AG04449 (cell line): ENCODE measurements at regions not wholly inside any gene's neighbourhood (a gene's known extent, or its start where the extent isn't known, plus 50 kb on each side); places are given as distances from the start of the nearest gene placed in this dataset.

Experiments used
- CTCF ChIA-PET: fragments of 350-600 bp; formaldehyde crosslinking; extraction: SDS; loops from one replicate; lab custom pipeline; 2021; ENCODE audit warnings: antibody characterized with exemption; lab: Yijun Ruan, JAX
- POLR2A ChIA-PET: fragments of 400-600, 350-600 bp; formaldehyde crosslinking; extraction: SDS; loops from one replicate; lab custom pipeline; 2020; ENCODE audit warnings: antibody characterized with exemption, inconsistent platforms; lab: Yijun Ruan, JAX
- DNase-seq: peaks from one replicate; pipeline ENCODE4 v3.0.0-alpha.2; 2010; ENCODE audit warnings: low read depth, low spot score
- H3K4me3 ChIP-seq: 2 replicates; pipeline ENCODE4 v1.5.1; 2011; ENCODE audit warnings: low read depth, mild to moderate bottlenecking, control low read depth, low read length
- CTCF ChIP-seq: IDR thresholded peaks from one replicate; pipeline ENCODE4 v1.5.1; 2011; ENCODE audit warnings: mild to moderate bottlenecking, moderate library complexity, low read length, control low read depth, inconsistent platforms; ENCODE audit not compliant: insufficient read depth; ENCODE audit errors: missing control alignments

- TF ChIP-seq CTCF: no peak
- DNase-seq: no peak
- no peak overlapping the region for H3K4me3 ChIP-seq
- ChIA-PET POLR2A (no interaction called here), CTCF (no interaction called here)
Measured at GRCh38 chr10:33819206-33819605, 484.7 kb upstream of the NRP1 start.

- CTCF ChIA-PET: no interaction called here
- DNase-seq: no peak
- no peak overlapping the region for H3K4me3 ChIP-seq
- POLR2A ChIA-PET: no interaction called here
- no peak for TF ChIP-seq CTCF
Measured at GRCh38 chr10:33818343-33818742, 483.9 kb upstream of the NRP1 start.

- DNase-seq: no peak
- CTCF ChIA-PET: no interaction called here
- TF ChIP-seq CTCF: no peak
- no peak overlapping the region for H3K4me3 ChIP-seq
- POLR2A ChIA-PET: no interaction called here
Measured at GRCh38 chr10:33817605-33818004, 483.1 kb upstream of the NRP1 start.

- H3K4me3 ChIP-seq: no peak overlapping the region
- DNase-seq: no peak
- no peak for TF ChIP-seq CTCF
- POLR2A ChIA-PET: no interaction called here
- CTCF ChIA-PET: no interaction called here
Measured at GRCh38 chr10:33815776-33816175, 481.3 kb upstream of the NRP1 start.

- DNase-seq: no peak
- no peak for TF ChIP-seq CTCF
- CTCF ChIA-PET: no interaction called here
- POLR2A ChIA-PET: no interaction called here
- H3K4me3 ChIP-seq: no peak overlapping the region
Measured at GRCh38 chr10:33813871-33814270, 479.4 kb upstream of the NRP1 start.

- DNase-seq: no peak
- ChIA-PET CTCF (interaction anchor here (0.6 kb wide), 1 partner anchor 229 kb away, joined by 3 read pairs; no protein-coding TSS in a partner anchor), POLR2A (no interaction called here)
- TF ChIP-seq CTCF: no peak
- H3K4me3 ChIP-seq: no peak overlapping the region
Measured at GRCh38 chr10:33813415-33813814, 478.9 kb upstream of the NRP1 start.
